ENCODE measurements at regions not wholly inside any gene's neighbourhood (a gene's known extent, or its start where the extent isn't known, plus 50 kb on each side); places are given as distances from the start of the nearest gene placed in this dataset.

DNA sequence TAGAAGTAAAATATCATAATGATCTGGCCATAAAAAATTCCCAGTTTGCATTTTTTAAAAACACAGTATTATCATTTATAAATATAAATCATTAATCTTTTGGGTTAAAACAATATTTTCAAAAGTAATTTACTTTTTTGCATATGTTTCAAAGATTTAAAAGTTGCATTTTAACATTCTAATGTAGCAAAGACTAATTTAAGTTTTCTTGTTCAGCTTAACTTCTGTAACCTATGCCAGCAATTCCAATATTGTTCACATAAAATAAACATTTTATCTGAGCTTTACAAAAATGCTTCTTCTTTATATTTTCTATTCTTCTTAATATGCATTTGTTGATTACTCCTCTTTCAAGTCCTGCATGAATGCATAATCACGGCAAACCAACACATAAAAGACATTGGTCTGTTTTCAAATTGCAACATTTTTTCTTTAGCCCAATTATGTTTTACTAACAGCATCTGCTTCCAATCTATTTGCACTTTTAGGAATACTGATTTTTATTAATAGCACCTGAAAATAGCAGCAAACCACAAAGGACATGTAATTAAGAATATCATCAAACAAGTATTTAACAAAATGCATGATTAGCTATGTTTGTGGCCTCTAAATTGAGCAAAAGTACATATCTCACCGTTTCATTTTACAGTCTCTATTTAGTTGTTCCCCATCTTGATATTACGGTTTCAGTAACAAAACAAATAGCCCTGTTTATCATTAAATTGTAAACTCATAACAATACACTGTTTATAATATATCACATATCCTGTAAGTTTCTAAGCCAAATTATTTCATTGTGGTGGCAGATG, 286.9 kb upstream of the NFE2L3 start:
- DNase-seq, result no peak

DNA sequence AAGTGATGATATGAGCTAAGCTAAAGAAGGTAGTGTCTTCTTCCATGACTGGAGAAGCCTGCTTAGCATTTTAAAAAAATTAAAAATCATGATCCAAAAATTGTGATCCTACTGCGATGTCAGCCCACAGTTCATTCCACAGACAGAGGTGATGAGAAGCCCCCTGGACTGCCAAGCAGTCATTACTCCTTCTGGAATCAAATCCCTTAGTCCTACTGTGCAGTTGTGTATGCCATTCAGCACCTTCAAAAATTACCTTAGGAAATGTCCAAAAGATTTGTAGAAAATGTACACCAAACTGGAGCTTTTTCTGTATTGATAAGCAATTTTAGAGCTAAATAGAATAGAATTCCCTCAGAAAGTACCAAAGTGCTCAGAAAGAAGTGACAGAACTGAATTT, 283.5 kb upstream of the NFE2L3 start:
- DNase-seq, result no peak

DNA sequence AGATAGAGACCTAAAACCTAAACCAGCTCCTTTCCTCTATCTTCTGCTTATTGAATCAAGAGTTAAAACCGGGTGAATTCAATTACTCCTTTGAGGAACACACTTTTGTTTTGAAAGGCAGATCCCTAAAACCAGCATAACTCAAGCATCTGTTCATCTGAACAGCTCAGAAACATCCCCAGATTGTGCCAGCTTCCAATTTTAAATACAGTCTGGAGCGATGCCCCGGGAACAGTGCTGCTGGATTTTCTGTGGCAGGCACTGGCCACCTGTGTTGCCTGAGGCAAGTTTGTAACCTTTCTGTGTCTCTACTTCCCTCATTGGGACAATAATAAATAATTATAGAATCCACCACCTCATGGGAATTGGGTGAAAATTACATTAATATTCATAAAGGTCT, 281.4 kb upstream of the NFE2L3 start:
- DNase-seq, result no peak

DNA sequence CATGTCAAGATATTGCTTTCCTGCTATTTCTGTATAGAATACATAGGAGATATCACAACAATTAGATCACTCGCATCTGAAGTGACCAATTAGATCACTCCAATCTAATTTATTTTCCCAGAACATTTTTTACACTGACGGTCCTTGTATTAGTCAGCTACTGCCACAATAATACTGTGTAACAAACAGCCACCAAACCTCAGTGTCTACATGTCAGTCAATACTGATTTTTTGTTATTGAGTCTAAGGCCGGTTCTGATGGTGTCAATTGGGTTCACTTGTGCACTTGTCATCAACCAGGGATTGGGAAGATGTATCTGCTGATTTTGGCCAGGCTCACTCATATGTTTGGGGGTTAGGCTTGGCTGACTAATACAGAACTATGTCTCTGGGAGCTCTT, 275.9 kb upstream of the NFE2L3 start:
- DNase-seq, result no peak

DNA sequence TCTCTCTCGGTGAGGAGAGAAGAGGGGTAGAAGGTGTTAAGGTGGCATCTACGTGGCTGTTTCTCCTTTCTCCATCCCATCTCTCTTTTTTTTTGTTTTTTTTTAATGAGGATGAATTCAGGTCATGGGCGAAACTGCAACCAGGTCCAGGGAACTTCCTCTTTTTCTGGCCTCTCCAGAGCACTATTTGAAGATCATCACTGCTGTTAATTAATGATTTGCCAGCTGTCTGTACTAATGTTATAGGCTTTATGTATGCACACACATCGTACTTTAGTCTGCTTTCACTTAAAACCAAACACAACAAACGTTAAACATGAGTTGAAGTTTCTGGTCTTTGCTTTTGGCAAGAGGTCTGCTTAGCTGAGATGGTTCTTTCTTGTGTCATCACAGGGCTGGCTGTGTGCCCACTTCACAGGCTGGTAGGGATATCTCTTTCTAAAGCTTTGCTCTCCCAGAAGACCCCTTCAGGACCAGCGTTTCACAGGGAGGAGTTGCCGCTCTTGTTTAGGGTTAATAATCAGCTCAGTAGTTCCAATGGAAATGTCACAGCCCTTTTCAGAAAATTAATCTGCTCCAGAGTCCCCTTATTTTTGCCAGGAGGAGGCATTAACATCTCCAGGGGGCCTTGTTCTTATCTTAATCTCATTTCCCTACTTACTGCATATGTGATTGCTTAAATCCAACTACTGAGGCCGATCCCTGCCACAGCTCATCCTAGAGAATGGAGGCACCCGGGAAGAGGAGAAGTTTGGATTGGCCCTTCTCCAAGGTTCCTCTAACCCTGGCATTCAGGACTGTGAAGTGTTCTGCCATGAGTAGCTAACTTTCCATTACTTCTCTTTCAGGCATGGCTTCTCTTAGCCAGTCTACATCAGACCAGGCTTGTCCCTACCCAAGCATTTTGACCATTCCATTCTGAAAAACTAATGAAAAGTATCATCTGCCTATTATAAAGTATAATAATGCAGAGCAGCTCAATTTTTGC, 273.9 kb upstream of the NFE2L3 start:
- DNase-seq, result no peak

DNA sequence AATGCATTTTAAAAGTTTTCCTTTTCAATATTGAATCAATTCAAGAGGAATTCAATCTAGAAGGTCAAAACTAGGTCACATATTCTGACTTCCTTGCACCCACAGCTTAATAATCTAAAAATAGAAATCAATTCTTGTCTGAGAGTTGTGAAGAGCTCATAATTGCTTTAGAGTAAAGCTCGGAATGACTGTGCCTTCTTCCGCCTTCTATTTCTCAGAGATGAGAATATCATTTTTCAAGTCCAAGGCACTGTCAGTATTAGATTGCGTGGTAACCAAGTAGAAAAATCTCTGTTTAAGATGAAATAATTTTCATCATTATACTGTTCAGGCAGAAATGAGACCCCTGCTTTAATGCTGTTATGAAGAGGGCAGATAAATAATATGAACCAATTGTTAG, 272.2 kb upstream of the NFE2L3 start:
- DNase-seq, result no peak

DNA sequence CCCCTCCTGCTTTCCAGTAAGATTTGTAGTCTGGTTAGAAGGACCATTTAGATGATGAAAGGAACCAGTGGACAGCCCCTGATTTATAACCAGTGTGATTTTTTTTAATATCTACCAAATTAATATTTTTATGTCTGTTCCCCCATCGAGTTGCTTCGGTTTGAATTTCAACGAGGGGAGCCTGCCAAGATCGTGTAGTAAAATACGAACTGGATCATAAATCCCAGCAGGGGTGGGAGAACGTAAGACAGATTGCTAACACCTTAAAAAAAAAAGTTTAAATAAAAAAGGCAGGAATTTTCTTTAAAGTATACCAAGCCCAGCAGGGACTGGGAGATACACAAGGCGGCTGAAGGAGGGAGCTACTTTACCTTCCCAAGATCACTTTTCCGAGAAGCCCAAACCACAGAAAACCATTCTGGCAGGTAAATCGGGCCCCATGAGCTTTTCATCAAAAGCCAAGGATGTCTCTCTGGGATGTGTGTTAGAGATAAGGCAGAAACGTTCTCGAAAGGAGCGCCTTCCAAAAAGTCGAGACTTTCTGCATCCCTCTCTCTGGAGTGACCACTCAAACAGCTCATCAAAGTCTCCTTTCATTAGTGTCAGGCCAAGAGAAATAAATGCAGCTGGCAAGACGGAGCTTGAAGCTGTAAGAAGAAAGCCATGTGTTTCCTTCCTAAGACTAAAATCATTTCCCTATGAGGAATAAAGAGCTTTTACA, 270.5 kb upstream of the NFE2L3 start:
- peak; percentile 37 for DNase-seq

DNA sequence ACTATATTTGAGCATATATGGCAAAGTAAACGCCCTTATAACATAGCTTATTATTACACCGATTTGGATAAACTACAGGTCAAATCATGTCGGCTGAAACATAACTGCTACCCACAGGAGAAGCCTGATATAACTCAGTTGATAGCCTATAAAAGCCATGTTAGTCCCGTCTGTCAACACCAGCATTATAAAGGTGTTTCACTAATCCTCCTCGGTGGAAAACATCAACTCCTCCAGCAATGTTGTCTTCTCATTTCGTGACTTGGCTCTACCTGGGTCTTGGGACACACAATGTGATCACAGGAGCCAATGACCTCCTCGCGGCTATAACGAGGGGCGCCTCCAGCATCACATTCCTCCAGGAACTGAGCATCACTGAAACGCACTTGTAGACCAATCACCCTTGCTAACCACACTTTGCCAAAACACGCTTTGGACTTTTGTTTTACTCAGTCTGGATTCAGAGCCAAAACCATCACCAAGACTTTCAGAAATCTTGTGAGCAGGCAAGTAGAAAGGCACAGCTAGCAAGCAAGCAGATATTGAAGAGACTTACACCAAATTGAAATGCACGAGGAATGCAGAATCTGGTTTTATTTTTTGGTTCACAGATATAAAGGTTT, 269.7 kb upstream of the NFE2L3 start:
- no peak for DNase-seq

DNA sequence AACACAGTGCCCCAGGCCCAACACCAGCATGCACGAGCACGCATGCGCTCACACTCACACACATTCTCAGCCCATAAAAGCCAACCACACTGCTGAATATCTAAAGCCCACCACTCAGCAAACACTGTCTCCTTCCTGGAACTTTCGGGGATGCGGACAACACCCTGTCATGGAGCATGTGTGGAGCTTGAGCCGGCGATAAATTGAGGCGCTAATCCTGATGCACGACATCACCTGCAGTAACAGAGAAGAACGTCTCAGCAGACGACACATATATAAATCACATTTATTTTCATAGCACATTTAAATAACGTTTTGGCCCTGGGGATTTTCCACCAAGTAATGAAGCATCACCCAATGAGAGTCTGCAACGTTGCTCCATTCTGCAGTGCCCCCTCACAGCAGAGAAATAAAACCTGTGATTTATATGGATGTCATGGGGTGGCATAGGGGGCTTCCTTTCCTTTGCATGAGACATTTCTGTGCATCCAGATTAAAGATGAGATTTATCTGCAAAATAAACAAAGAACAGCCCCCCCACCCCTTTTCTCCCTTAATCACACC, 267.7 kb upstream of the NFE2L3 start:
- no peak for DNase-seq

DNA sequence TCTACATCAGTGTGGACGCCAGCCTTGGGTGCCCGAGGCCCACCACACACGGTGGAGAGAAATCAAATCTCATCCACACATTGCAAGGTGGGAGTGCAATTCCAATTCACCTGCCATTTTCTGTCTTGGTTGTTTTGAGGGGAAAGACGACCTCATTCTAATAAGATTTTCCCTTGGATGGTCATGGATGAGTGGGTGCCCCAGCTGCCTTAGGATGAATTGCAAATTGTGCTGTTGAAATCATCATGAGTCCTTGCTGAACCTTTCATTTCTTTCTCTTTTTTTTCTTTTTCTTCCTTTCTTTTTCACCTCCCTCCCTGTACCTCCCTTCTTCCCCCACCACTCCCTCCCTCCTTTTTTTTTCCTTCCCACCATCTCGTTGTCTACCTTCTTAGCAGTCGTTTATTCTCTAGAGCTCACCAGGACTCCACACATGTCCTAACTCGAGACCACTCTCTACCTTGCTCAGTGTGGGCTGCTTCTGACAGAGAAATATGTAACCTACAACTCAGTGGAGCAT, 266.9 kb upstream of the NFE2L3 start:
- no peak for DNase-seq

DNA sequence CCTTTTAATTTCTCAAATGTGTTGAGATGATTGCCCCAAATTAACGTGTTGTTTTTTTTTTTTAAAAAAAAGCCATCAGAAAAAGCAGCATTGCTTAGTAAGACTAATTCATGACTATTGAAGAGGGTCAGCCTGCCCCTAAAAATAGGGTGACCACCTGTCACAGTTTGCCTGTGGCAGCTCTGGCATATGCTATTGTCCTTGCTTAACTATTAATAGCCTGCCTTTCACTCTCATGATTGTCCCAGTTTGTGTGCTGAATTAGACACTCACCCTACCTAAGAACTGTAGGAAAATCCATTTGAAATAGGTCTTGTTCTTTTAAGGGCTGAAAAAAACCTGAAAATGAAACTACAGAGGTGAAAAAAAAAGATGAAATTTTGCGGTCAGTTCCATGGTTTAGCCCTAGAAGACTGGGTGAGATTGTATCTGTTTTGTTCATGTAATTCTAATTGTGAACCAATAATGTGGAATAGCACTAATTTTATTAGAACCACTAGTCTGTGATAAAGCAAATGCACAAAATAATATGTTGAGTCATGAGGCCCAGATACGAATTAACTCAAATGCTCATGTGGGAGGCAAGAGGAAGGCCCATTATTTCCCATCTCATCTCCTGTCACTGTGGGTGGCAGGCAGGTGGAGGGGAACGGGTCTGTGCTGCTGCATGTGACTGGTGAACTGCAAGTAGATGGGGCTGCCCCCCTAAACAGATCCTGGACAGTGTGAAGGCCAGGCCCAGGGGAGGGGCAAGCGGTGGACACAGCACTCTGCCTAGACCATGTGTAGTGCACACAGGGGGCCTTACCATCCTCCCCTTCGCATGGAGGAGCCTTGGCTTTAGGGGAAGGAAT, 265.4 kb upstream of the NFE2L3 start:
- no peak for DNase-seq

DNA sequence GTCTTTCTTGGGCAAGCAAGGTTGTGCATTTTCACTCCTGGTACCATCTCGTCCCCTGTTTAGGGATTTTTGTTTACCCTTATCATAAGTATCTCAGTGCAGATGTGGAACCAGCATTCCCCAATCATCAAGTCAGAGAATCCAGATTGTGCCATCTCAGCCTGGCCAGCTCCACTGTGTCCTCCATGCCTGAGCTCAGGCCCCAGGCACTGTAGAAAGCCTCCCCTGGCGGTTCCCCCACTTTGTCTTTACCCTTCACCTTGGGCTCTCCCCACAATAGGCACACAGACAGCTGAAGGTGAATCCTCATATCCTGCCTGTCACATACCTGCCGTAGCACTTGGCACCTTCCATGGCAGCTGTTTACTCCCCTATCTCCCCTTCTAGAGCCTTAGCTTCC, 264.7 kb upstream of the NFE2L3 start:
- DNase-seq, result no peak

DNA sequence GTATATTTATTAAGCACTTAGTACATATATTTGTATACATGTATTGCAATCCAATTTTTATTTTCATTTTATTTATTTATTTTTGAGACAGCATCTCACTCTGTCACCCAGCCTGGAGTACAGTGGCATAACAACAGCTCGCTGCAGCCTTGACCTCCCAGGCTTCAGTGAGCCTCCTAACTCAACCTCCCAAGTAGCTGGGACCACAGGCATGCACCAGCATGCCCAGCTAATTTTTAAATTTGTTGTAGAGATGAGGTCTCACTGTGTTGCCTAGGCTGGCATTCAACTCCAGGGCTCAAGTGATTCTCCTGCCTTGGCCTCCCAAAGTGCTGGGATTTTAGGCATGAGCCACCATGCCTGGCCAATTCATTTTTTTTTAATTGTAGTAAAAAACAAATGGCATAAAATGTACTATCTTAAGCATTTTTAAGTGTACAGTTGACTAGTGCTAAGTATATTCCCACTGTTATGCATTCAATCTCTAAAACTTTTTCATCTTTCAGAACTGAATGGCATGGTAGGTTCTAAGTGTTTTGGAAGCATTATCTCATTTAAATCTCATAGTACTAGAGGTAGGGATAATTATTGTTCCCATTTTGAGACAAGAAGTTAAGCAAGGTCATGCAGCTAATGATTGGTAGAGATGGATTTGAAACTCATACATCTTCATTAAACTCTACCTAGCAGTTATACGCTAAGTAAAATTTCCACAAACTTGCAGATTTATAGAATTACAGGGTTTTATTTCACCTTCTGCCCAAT, 264.0 kb upstream of the NFE2L3 start:
- no peak for DNase-seq

DNA sequence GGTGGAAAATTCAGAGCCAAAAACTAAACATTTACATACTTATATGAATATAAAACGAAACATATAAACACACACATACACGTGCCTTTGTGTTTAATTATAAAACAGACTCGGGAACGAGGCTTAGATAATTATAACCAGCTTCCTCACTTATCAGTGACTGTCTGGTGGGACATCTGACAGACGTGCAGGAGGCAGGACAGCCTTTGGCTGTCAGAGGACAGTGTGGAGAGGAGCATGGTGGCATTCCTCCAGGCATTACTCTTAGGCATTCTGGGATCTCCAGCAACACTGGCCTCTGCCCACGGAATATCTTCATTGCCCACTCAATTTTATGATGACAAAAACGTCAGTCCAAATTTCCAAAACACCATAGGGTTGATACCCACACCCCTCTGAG, 262.2 kb upstream of the NFE2L3 start:
- DNase-seq, result no peak

DNA sequence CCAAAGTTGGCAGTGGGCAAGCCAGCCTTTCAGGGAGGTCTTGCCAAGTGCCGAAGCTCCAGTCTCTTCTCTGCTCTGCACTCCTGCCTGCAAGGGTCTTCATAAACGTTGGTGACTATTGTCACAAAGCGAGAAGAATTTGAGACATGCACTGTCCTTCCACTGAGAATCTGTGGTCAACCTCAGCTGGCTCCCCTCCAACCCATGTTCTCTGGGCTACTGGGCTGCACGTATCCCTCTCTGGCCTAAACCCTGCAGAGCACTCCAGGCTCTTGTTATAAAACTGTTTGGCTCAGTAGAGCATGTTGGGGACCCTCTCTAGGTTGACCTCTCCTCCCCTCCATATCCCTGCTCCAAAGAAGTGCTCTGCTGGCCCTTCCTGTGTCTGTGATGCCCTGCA, 260.4 kb upstream of the NFE2L3 start:
- DNase-seq, result no peak

DNA sequence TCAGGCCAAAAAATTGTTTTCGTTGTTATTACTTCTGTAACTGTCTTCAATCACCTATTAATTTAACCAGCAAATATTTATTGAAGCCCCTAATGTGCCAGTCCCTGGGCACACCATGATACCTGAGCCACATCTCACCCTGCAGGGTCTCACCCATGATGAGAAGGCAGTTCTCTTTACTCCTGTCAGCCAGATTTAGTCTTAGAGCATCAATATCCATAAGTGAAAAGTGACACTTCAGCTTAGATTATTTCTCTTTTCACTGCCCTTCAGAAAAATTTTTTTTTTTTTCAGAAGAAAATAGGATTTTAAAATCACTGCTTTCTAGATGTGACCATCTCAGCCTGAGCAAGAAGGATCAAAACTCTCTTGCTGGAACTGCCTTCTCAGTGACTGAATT, 258.6 kb upstream of the NFE2L3 start:
- DNase-seq, result no peak

DNA sequence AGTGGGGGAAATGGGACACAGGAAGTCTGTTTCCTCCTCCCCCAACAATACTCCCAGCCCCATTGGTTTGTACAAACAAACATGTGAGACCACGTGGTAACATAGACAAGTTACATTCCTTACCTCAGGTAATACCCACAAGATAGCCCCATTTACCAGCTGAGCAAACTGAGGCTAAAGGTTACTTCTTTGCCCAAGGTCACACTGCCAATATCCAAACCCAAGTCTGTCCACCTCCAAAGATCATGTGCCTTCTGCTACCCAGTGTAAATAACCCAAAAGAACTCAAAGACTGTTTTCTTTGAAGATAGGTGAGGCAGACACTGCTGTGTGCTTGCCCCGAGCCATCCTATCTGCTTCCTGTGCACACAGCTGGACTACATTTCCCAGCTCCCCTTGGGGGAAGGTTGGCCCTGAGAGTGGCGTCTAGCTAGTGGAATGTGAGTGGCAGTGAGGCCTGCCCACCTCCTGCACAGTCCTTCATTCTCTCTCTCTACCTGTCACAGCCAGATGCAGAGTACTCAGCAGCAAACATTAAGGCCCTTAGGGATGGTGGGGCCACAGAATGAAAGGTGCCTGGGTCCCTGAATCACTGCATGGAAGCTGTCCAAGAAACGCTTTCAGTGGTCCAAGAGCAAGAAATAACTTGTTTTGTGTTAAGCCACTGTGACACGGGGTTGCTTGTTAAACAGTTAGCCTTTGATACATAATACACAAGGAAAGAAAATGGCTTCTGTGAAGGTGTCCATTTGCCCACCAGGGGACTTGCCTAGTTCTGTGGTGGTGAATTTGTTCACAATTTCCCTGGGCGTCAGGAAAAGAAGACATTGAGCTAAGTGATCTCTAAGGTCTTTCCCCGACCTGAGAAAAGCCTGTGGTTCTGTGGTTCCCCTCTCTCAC, 257.7 kb upstream of the NFE2L3 start:
- DNase-seq, result no peak

DNA sequence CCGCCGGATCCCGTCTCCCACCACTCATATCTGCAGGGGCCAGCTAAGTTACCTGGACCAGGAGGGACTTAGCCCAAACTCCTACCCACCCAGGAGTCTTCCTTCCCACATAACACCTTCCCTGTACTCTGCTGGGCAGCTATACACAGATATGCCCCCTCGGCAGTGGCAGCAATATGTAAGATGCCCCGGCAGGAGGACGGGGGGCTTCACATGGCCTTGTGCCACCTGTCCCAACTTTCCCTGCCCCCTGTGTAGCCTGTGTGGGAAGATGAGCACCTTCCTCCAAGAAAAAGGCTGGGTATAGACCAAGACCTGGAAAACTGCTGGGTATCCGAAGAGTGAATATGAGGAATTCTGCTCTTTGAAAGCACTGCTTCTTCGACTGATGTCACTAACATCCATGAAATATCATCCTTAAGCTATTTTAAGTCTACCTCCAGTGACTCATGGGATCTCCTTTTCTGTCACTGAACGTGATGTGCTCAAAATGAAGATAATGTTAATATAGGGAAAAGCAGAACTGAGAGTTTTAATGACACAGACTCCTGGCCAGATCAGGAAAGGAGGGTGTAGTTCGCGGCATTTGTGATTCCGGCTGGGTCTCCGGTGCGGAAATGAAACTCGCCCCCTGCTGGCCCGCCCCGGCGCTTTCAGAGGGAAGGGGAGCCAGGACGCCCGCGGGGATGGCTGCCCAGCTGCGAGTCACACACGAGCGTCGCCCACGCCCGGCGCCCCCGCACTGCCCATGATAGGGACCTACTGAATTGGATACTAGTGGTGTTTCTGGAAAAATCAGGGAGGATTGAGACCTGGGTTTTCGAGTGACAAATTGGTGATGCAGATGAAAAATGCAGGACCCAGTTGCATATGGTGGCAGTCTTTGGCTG, 256.9 kb upstream of the NFE2L3 start:
- no peak for DNase-seq

Data from DMS79 (cell line).